Activated CD4-positive, alpha-beta T cell treated with anti-CD3 and anti-CD28 coated beads for 4 hours (primary cell): ENCODE measurements at regions not wholly inside any gene's neighbourhood (a gene's known extent, or its start where the extent isn't known, plus 50 kb on each side); places are given as distances from the start of the nearest gene placed in this dataset.
A peak's percentile ranks its signal among the peaks of the same experiment; 100 is the strongest.
"Not testable (repeated sequence)": the region's sequence is repeated elsewhere in the genome, so short reads cannot be mapped to it uniquely, and the experiment has no call there.

Source experiments
- DNase-seq, 2 donors: peaks; one replicate each; pipeline ENCODE4 v3.0.0-alpha.2; 2020

DNA sequence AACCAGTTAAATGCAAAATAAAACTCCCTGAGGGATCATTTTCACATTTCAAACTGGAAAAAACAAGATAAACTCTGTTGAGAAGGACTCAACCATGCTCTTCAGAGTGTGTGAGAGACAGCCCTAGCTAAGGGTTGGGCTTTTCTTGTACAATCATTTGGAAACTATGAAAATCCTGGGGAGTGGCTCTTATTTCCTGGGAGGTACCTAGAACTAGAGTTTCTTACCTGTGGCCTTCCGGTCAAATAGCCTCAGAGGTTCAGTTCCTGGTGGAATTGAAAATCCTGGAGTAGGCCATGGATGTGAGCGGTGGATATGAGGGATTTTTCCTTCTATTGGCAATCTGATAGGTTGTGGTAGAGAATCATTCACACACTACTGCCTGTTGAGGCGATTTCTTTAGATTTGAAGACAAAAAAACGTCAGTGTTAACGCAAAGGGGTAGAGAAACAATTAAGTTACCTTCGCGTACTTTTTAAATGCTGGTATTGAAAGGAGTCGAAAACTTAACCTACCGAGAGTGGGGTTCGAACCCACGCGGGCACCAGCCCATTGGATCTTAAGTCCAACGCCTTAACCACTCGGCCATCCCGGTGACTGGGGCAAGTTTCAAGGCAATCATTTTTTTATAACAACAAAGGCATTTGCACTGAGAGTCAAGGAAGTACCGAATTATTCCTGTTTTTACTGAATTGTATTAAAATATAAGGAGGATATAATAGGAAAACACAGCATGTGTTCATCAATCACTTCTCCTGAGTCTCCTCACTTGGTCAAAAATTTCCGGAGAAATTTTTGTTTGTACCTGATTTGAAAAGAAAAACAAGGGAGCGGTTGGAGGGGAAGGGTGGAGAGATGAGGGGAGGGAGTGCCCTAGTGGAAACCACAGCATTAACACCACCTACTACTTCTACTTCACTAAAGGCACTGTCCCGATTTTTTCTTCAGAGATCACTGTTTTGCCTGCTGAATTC is 191.3 kb downstream of the OR2B2 start:
- DNase-seq, result no peak

DNA sequence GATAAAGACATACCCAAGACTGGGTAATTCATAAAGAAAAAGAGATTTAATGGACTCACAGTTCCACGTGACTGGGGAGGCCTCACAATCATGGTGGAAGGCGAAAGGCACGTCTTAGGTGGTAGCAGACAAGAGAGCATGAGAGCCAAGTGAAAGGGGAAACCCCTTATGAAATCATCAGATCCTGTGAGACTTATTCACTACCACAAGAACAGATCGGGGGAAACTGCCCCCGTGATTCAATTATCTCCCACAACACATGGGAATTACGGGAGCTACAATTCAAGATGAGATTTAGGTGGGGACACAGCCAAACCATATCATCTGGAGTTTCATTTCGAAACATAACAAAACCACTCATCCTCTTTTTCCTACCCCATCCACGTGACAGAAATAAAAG is 193.2 kb downstream of the OR2B2 start:
- not testable (repeated sequence) for DNase-seq

DNA sequence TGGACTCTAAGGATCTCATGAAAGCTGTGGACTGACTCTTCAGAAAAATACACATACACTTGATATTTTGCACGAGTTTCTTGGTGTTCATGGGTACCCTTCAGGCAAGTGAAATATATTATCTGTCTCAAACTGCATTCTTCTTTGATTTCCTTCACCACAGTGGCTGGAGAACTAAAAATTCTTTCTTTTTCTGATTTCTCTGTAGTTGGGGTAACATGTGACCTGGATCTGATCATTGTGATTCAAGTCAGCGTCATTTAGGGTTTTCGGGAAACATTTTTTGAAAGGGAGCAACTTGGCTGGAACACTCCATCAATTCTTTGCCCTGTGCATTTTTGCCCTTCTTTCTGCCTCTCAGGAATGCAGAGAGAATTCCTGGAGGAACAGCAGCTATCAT is 205.8 kb downstream of the OR2B2 start:
- DNase-seq, result no peak

DNA sequence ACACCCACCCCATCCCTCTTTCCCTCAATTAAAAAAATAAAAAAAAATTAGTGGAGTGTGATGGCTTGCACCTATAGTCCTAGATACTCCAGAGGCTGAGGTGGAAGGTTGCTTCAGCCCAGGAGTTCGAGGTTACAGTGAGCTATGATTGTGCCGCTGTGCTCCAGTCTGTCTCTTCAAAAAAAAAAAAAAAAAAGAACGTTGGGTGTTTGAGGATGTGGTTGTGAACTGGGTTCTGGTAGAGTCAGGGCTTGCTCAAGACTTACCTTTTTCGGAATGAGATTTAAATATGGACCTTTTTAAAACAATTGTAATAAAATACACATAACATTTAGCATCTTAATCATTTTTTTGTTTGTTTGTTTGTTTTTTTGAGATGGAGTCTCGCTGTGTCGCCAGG is 211.9 kb downstream of the OR2B2 start:
- DNase-seq, result no peak

DNA sequence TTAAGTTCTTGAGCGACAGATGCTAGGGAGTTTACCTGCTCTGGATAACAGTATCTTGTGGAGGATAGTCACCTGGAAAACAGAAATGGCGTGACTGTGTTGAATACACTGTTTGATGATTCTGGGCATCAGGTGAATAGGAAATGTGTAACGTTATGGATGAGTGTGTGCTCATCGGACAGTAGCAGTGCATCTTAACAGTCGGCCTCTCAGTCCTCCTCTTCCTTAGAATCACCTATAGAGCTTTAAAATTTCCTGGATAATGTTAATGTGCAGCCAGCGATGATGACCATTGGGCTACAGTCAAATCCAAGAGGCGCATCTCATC is 217.7 kb downstream of the OR2B2 start:
- DNase-seq, result no peak

DNA sequence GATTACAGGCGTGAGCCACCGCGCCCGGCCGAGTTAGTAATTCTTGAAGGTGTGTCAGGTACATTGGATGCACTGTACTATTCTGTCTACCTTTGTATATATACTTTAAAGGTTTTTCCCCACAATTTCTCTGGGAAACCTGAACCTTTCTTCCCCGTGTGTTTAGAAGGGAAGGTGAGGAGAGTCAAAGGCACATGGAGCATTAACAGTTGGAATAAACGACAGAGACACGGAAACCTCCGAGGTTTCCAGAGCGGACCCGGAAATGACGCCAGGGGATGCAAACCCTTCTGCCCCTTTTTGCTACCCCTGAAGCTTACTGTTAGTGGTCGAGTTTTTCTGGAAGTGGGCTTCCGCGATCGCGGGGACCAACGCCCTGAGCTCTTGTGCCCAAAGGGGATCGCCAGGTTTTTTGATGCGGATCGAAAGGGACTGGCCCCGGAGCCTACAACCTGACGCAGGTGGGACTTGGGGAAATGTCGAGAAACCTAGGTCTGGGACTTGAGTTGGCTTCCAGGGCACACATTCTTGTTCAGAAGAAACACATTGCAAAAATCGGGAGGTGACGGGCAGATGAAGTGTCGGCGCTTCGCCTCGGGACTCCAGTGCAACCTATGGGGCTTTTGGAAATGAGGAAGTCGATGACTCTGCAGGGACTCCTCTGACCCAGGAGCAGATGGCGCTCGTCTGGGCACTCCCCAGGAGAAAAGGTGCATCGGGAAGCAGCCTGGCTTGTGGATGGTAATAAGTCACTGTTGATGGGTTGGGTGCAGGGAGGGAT is 218.2 kb downstream of the OR2B2 start:
- DNase-seq, result peak in 1 of 2 donors; percentile 24

DNA sequence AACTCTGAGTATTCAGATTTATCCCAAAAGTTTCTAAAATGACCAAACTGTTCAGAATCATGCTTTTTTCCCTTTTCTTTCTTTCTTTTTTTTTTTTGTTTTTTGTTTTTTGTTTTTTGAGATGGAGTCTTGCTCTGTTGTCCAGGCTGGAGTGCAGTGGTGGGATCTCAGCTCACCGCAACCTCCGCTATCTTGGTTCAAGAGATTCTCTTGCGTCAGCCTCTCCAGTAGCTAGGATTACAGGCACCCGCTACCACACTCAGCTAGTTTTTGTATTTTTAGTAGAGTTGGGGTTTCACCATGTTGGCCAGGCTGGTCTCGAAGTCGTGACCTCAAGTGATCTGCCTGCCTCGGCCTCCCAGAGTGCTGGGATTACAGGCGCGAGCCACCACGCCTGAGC is 219.2 kb upstream of the ZNF184 start:
- DNase-seq, result not testable (repeated sequence)

DNA sequence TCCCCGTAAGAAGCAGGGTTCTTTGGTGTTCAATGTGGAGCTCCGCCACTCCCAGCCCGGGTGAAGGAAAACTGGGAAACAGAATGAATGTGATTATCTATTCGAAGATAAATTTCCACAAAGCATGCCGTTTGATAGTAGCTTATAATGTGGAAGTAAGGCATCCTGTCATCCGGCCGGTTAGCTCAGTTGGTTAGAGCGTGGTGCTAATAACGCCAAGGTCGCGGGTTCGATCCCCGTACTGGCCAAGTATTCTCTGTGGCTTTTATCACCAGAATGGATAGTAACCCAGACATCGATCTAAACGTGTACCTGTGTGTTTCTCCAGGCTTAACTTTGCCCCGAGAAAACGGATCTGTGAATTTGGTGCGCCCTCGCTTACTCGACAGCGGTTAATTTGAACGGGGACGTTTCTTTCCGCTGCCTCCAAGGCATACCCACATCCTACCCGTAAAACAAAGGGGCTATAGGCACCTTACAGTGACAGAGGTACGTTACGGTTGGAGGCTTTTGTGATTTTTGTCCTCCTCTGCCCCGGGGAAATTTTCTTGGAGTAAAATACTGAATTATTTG is 215.2 kb upstream of the ZNF184 start:
- DNase-seq, result peak; percentile 75 to 83

DNA sequence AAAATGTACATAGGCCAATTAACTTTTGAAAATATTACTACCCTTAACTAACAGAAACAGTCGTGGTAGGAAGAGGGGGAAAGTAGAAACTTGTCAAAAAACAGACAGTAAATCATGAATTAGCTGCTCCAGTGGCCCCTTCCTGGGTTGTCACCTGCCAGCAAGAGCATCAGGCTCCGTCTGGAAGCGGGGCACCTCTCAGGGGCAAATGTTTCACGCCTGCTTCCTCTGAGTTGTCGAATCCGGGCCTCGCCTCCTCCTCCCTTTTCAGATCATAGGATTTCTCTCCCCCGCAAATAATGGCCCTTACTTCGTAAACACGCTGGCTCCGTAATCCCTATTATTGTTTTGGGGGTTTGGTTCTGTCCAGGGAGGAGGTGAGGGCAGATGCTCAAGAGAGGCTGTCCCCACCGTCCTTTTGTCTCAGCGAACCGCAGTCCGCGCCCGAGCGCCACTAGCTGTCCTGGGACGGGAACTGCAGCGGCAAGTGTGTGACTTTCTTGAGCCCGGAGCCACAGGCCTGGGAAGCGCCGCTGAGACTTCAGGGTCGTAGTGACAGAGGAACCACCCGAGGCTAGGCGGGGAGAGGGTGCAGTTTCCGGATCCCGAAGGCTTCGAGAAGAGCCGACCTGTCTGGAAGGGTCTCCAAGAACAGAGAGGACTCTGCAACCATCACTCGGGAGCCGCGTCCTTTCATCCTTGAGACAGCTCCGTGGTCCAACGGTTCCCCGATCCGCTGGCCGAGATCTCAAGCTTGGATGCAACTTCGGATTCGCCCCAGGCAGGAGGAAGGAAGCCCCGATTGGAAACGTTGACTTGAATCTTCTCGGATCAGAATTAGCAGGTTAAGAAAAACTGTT is 214.5 kb upstream of the ZNF184 start:
- DNase-seq, result peak; percentile 71 to 76

DNA sequence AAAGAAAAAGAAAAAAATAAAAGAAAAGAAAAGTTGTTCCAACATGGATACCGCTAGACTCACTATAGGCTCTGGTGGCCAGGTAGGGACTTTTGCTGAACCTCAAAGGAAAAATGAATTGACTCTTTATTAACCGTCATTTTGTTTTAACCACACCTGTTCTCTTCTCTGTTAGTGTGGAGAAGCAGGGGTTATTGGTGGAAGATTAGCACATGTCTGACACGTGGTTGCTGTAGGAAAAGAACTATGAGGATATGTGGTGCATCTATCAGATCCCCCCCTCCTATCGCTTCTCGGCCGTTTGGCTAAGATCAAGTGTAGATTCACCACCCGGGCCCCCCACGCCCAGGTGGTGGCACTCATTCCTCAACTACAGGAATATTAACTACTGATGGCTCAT is 212.4 kb upstream of the ZNF184 start:
- no peak for DNase-seq

DNA sequence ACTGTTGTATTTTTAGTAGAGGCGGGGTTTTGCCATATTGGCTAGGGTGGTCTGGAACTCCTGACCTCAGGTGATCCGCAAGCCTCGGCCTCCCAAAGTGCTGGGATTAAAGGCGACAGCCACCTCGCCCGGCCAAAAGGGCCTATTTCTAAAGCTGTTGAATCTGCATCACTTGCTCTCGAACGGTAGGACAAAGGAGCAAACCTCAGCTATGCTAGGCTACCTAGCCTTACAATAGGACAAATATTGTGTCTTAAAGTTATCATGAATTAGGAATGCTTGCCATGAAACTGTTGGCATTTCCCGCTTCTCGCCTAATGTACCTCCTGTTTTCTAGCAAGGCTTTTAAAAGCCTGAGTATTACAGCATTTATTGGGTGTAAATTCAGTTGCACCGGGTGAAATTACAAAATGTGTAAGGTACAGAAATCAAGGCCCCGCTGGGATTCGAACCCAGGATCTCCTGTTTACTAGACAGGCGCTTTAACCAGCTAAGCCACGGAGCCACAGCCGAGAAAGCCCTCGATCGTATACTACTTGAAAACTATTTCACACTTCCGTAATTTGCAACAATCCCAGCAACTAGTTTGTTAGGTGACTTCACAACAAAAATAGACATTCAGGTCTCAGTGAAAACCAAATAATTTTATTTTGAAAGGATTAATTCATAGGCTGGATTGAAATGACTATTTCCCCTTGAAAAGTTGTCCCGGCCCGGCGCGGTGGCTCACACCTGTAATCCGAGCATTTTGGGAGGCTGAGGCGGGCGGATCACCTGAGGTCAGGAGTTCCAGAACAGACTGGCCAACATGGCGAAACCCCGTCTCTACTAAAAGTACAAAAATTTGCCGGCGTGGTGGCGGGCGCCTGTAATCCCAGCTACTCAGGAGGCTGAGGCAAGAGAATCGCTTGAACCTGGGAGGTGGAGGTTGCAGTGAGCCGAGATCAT is 211.6 kb upstream of the ZNF184 start:
- DNase-seq, result peak; percentile 36 to 42

DNA sequence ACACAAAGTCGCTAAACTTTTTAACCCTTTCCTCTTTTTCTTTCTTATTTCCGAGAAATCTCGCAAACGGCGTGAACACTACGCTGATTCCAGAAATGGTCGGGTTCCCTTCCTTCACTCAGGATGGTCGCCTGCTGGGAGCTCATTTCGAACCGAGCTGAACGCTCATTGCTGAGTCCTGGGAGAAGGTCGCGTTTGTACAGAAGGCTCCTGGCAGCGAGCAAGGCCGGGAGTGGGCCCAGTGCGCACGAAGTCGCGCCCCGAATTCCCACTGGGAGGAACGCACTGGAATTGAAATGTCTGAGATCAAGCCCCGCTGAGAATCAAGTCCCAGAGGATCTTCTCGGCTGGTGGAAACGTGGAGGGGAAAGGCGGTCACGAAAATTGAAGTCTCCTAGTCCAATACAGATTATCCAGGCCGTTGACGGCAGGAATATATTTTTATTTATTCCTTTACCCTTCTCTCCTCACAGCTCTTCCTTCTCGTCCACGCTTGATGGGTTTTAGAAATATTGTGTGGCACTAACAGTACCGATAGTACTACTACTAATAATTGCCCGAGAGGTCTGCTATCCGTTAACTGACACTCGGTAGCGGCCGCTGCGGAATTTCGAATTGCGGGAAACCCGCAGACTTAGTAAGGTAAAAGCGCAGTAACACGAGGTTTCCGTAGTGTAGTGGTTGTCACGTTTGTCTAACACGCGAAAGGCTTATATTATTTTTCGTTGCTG is 207.2 kb upstream of the ZNF184 start:
- DNase-seq, result no peak

DNA sequence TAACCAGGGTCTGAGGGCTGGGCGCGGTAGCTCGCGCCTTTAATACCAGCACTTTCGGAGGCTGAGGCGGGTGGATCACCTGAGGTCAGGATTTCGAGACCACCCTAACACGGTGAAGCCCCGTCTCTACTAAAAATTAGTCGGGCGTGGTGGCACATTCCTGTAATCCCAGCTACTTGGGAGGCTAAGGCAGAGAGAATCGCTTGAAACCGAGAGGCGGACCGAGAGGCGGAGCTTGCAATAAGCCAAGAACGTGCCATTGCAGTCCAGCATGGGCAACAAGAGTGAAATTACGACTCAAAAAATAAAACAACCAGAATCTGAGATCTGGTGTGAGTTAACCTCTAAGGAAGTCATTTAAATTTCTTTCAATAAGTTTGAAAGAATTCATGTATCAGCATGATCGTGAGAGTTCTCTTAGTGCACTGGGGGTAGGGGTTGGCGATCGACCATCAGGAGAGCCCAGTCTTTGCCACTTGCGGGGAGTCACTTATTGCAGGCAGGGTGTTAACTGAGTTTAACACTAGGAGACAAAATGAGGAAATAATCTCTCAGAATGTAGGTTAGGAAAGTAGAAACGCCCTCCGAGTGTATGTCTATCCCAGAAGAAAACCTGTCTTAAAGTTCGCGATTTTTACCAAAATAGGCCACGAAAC is 206.5 kb upstream of the ZNF184 start:
- DNase-seq, result no peak

DNA sequence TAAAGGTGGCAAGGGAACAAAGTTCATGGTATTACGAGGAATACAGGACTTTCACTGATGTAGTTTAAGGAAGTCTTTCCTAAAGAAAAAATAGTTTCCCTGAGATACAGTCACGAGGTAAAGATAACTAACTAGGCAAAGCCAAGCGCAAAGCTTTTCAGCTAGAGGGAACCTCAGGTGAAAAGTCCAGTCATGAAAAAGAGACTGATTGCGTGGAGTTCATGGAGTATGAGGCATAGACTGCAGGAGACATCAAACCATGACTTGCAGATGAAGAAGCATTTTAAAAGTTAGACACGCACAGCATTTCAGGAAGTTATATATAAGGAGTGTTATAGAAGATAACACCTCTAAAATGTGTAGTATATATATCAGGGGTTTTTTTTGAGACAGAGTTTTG is 205.6 kb upstream of the ZNF184 start:
- no peak for DNase-seq

DNA sequence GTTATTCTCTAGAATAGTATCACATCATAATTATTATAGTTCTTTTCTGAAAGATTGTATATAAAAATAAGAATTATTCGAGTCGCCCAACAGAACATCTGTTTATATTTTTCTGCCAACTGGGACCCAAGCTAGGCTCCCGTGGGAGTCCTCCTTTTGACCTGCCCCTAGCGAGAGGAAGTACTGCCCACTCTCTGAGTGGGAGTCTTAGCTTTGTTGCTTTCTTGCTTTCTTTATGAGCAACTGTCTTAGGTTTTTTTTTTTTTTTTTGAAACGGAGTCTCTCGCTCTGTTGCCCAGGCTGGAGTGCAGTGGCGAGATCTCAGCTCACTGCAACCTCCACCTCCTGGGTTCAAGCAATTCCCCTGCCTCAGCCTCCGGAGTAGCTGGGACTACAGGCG is 202.0 kb upstream of the ZNF184 start:
- no peak for DNase-seq

DNA sequence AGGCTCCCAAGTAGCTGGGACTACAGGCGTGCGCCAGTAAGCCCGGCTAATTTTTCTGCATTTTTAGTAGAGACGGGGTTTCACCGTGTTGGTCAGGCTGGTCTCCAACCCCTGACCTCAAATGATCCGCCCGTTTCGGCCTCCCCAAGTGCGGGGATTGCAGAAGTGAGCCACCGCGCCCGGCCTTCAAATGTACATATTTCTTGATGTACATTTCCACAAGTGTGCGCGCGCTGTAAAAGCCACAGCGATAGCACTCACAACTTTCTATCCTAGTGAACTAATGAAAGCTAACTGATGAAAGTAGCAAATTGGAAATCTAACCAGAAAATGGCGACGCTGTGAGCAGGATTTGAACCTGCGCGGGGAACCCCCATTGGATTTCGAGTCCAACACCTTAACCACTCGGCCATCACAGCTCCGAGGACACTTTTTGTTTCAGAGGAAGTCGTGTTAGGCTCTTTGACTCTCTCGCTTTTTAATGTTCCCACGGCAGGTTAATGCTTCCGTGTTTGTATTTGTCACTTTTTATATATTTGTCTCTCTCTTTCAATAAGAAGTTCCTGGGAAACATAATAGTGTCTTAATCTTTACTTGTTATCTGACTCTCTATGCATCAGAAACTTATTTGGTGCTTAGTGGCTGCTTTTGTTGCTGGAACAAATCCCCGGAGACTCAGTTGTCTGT is 199.4 kb upstream of the ZNF184 start:
- DNase-seq, result no peak

DNA sequence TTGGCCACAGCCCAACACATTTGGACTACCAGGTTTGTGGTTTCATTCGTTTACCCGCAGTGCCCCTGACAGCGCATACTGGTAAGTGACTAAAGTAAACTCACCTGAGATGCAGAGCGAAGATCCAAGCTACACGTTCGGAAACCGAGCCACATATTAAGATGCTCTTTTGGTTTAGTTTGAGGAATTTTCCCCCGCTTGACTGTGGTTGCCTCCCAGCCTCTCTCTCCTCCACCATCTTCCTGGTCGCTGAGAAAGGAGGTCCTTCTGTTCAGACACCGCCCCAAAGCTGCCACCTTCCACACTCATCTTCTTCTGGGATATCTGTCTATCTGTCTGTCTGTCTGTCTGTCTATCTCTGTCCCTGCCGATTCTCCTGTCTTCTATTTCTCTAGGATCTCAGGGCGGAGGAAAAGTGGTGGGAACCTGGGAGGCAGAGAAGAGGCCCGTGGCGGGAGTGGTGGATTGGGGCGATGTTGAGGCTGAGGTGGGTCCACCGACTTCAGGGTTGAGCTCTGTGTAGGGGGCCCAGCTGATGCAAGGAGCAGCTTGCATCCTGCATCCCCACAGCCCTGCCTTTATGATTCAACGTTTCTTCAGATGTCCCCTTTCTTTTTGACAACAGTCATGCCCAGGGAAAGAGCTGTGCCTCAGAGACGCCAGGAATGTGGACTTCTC is 196.9 kb upstream of the ZNF184 start:
- no peak for DNase-seq

DNA sequence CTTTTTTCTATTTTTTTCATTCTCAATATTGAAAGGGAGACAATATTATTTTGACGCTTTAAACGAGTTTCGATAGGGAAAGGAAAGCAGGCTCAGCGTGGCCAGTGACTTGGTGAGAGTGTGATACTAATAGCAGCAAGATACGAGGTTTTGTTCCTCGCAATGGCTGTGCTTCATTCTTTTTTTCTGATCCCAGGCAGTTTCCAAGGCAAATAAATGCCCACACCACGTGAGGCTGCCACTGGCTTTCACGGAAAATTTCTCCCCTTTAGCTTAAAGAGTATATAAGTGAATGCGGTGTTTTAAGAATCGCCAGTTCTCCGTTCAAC is 196.4 kb upstream of the ZNF184 start:
- no peak for DNase-seq
